ENCODE measurements at regions not wholly inside any gene's neighbourhood (a gene's known extent, or its start where the extent isn't known, plus 50 kb on each side); places are given as distances from the start of the nearest gene placed in this dataset.

DNA sequence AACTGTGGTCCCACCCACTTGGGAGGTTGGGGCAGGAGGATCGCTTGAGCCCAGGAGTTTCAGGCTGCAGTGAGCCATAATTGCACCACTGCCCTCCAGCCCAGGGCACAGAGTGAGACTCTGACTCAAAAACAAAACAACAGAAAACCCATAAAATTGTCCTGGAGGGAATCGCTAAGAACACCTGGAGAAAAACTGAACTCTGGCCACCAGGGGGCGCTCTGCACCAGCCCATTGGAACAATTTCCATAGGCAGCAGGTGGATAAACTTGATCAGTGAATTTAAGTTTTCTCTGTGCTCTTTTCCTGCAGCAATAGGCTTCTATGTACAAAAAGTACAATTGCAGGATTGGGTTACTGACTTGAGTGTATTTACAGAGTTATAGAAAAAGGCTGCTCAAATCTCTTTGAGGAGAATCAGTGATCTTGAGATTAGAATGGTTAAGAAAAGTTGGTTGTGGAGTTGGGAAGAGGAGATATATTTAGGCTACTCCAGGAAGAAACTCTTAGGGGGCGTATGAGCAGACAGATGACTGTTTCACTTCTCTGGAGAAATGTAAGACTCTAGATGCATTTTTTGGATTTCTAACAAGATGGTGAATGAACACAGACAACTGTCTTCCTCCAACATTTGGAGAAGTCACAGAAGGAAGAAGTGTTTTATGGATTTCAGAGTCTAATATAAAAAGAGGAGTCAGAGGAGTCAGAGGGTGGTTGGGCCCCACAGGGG, 274.9 kb upstream of the GALNT17 start:
- no peaks in the 10 kb centered on the region for H3K9me2 ChIP-seq (replicated peaks; ENCODE audit: insufficient read depth, low read length)
- no peaks in the 10 kb centered on the region for H3K79me2 ChIP-seq (ENCODE audit: low read length)
- no peaks in the 10 kb centered on the region for H3K4me1 ChIP-seq (ENCODE audit: low read length)
- no peak overlapping the region for H3K9ac ChIP-seq (ENCODE audit: low read length)
- no peaks in the 10 kb centered on the region for H3K36me3 ChIP-seq (replicated peaks; ENCODE audit: insufficient read depth, low read length)
- DNase-seq, result peak; percentile 43
- H3K9me3 ChIP-seq (replicated peaks; ENCODE audit: insufficient read depth, low read length), result no peaks in the 10 kb centered on the region
- no peak overlapping the region for H3K4me2 ChIP-seq (ENCODE audit: low read depth, low read length)
- H4K20me1 ChIP-seq (ENCODE audit: insufficient read depth, low read length), result no peaks in the 10 kb centered on the region
- H2AFZ ChIP-seq (ENCODE audit: low read length), result peak overlapping the region; percentile 27; the same call in 1 of the 2 replicates
- no peak overlapping the region for H3K4me3 ChIP-seq (ENCODE audit: low read length)
- H3F3A ChIP-seq (ENCODE audit: insufficient read depth, low read length), result no peaks in the 10 kb centered on the region
- H3K27me3 ChIP-seq (replicated peaks; ENCODE audit: insufficient read depth, low read length), result no peaks in the 10 kb centered on the region
- H3K27ac ChIP-seq (ENCODE audit: low read length), result no peak overlapping the region
- TF ChIP-seq EZH2phosphoT487 (IDR thresholded peaks at IDR 0.05; ENCODE audit: low read length), result no peak
- TF ChIP-seq, protein P1, sequence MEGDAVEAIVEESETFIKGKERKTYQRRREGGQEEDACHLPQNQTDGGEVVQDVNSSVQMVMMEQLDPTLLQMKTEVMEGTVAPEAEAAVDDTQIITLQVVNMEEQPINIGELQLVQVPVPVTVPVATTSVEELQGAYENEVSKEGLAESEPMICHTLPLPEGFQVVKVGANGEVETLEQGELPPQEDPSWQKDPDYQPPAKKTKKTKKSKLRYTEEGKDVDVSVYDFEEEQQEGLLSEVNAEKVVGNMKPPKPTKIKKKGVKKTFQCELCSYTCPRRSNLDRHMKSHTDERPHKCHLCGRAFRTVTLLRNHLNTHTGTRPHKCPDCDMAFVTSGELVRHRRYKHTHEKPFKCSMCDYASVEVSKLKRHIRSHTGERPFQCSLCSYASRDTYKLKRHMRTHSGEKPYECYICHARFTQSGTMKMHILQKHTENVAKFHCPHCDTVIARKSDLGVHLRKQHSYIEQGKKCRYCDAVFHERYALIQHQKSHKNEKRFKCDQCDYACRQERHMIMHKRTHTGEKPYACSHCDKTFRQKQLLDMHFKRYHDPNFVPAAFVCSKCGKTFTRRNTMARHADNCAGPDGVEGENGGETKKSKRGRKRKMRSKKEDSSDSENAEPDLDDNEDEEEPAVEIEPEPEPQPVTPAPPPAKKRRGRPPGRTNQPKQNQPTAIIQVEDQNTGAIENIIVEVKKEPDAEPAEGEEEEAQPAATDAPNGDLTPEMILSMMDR (IDR thresholded peaks at IDR 0.05; ENCODE audit: low read length), result peak; percentile 79
- no peak for TF ChIP-seq EZH2 (optimal IDR thresholded peaks at IDR 0.05; ENCODE audit: low read depth, low read length)

DNA sequence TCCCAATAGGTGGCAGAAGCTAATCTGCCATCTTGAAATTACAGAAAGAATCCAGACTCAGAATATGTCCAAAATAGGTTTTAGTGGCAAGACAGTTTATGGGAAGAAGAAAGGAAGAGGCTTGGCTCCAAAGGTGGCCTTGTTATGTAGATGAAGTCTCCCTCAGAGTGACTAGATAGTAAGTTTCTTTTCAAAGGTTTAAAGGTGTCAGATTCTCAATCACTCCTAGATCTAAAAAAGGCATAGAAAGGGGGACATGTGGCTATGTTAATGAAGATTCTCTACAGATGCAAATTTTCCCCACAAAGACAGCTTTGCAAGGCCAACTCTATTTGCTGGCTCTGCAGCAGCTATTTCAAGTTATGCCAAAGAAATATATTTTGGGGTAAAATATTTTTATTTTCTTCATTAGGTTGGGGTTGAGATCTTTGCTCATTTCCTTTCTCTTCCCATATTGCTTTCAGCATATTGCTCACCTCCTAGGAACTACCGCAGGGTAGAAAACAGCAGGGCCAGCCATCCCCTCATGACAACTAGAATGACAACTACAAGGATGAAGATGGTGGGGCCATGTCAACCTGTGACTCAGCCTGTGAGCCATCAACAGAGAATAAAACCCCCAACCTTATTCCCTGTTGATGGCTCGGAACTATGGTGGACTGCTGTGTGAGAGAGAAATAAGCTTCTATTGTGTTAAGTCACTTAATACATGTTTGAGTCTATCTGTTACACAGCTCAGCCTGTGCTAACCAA, 274.0 kb upstream of the GALNT17 start:
- no peak for DNase-seq
- no peaks in the 10 kb centered on the region for H4K20me1 ChIP-seq (ENCODE audit: insufficient read depth, low read length)
- no peak overlapping the region for H3K9ac ChIP-seq (ENCODE audit: low read length)
- H3K27me3 ChIP-seq (replicated peaks; ENCODE audit: insufficient read depth, low read length), result no peaks in the 10 kb centered on the region
- no peaks in the 10 kb centered on the region for H3K9me2 ChIP-seq (replicated peaks; ENCODE audit: insufficient read depth, low read length)
- H3F3A ChIP-seq (ENCODE audit: insufficient read depth, low read length), result no peaks in the 10 kb centered on the region
- no peaks in the 10 kb centered on the region for H3K9me3 ChIP-seq (replicated peaks; ENCODE audit: insufficient read depth, low read length)
- H2AFZ ChIP-seq (ENCODE audit: low read length), result no peak overlapping the region
- H3K4me1 ChIP-seq (ENCODE audit: low read length), result no peaks in the 10 kb centered on the region
- no peaks in the 10 kb centered on the region for H3K36me3 ChIP-seq (replicated peaks; ENCODE audit: insufficient read depth, low read length)
- no peak overlapping the region for H3K27ac ChIP-seq (ENCODE audit: low read length)
- no peaks in the 10 kb centered on the region for H3K79me2 ChIP-seq (ENCODE audit: low read length)
- H3K4me3 ChIP-seq (ENCODE audit: low read length), result no peak overlapping the region
- TF ChIP-seq EZH2 (optimal IDR thresholded peaks at IDR 0.05; ENCODE audit: low read depth, low read length) (no peak), EZH2phosphoT487 (IDR thresholded peaks at IDR 0.05; ENCODE audit: low read length) (no peak)
- TF ChIP-seq, protein P1 (IDR thresholded peaks at IDR 0.05; ENCODE audit: low read length), result no peak
- no peak overlapping the region for H3K4me2 ChIP-seq (ENCODE audit: low read depth, low read length)

DNA sequence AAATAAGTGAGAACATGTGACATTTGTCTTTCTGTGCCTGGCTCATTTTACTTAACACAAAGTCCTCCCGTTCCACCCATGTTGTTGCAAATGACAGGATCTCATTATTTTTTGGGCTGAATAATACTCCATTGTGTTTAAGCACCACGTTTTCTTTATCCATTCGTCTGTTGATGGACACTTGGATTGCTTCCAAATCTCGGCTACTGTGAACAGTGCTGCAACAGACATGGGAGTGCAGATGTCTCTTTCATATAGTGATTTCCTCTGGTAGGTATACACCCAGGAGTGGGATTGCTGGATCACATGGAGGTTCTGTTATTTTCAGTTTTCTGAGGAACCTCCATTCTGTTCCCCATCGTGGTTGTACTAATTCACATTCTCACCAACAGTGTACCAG, 264.4 kb upstream of the GALNT17 start:
- no peaks in the 10 kb centered on the region for H3F3A ChIP-seq (ENCODE audit: insufficient read depth, low read length)
- no peaks in the 10 kb centered on the region for H3K4me1 ChIP-seq (ENCODE audit: low read length)
- no peak overlapping the region for H2AFZ ChIP-seq (ENCODE audit: low read length)
- H3K4me2 ChIP-seq (ENCODE audit: low read depth, low read length), result no peak overlapping the region
- H3K27ac ChIP-seq (ENCODE audit: low read length), result no peak overlapping the region
- H3K9ac ChIP-seq (ENCODE audit: low read length), result no peak overlapping the region
- no peaks in the 10 kb centered on the region for H3K36me3 ChIP-seq (replicated peaks; ENCODE audit: insufficient read depth, low read length)
- H4K20me1 ChIP-seq (ENCODE audit: insufficient read depth, low read length), result no peaks in the 10 kb centered on the region
- no peaks in the 10 kb centered on the region for H3K9me3 ChIP-seq (replicated peaks; ENCODE audit: insufficient read depth, low read length)
- H3K9me2 ChIP-seq (replicated peaks; ENCODE audit: insufficient read depth, low read length), result no peaks in the 10 kb centered on the region
- no peak overlapping the region for H3K4me3 ChIP-seq (ENCODE audit: low read length)
- DNase-seq, result no peak
- H3K27me3 ChIP-seq (replicated peaks; ENCODE audit: insufficient read depth, low read length), result no peaks in the 10 kb centered on the region
- no peaks in the 10 kb centered on the region for H3K79me2 ChIP-seq (ENCODE audit: low read length)
- TF ChIP-seq EZH2phosphoT487 (IDR thresholded peaks at IDR 0.05; ENCODE audit: low read length), result no peak
- no peak for TF ChIP-seq EZH2 (optimal IDR thresholded peaks at IDR 0.05; ENCODE audit: low read depth, low read length)
- TF ChIP-seq, protein P1 (IDR thresholded peaks at IDR 0.05; ENCODE audit: low read length), result no peak

Data from MM.1S (cell line).